Endothelial cell of umbilical vein (primary cell): ENCODE measurements at regions not wholly inside any gene's neighbourhood (a gene's known extent, or its start where the extent isn't known, plus 50 kb on each side); places are given as distances from the start of the nearest gene placed in this dataset.

Source experiments
- EZH2 ChIP-seq: IDR thresholded peaks from 2 replicates; pipeline ENCODE4 v1.6.1; 2012; ENCODE audit warnings: borderline replicate concordance, low read depth, mild to moderate bottlenecking, moderate library complexity, low read length, inconsistent platforms; ENCODE audit not compliant: severe bottlenecking
- POLR2A ChIP-seq: IDR thresholded peaks from 2 replicates; pipeline ENCODE4 v1.6.1; 2012; ENCODE audit warnings: low read depth, mild to moderate bottlenecking, control low read depth, low read length
- POLR2AphosphoS5 ChIP-seq: IDR thresholded peaks from 2 replicates; pipeline ENCODE4 v1.6.1; 2012; ENCODE audit warnings: low read depth, mild to moderate bottlenecking, control low read depth, low read length, moderate library complexity; ENCODE audit not compliant: insufficient read depth
- TF ChIP-seq, protein P1 (sequence below), 2 donors: IDR thresholded peaks; 1 replicate in 1 of 2; 2 replicates in 1 of 2; pipeline ENCODE4 v1.5.1; 2011; ENCODE audit warnings: low read length in 2 of 2, mild to moderate bottlenecking in 2 of 2, moderate library complexity in 2 of 2, control low read depth in 1 of 2, inconsistent platforms in 1 of 2, low read depth in 1 of 2; ENCODE audit not compliant: insufficient read depth in 1 of 2; ENCODE audit errors: extremely low read depth in 1 of 2

DNA sequence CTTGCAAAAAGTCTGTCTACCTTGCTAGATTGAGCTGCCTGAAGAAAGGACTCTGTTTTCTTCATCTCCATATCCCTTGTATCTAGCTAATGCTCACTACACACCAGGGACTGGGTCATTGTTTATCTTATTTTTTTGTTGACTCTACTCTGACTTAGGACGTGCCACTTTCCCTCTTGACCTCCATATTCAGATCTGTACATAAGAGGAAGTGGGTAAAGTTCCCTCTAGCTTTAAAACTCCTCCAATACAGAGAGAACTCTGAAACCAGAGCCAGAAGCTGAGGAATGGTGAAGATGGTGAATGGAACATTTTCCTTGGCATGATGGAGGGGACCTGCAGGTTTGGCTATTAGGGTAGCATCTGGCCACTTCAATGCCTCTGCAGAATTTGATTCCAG lies 2026.1 kb upstream of the TENM3 start:
- no peak for TF ChIP-seq EZH2
- TF ChIP-seq POLR2A, result no peak
- TF ChIP-seq, protein P1, sequence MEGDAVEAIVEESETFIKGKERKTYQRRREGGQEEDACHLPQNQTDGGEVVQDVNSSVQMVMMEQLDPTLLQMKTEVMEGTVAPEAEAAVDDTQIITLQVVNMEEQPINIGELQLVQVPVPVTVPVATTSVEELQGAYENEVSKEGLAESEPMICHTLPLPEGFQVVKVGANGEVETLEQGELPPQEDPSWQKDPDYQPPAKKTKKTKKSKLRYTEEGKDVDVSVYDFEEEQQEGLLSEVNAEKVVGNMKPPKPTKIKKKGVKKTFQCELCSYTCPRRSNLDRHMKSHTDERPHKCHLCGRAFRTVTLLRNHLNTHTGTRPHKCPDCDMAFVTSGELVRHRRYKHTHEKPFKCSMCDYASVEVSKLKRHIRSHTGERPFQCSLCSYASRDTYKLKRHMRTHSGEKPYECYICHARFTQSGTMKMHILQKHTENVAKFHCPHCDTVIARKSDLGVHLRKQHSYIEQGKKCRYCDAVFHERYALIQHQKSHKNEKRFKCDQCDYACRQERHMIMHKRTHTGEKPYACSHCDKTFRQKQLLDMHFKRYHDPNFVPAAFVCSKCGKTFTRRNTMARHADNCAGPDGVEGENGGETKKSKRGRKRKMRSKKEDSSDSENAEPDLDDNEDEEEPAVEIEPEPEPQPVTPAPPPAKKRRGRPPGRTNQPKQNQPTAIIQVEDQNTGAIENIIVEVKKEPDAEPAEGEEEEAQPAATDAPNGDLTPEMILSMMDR (IDR thresholded peaks at IDR 0.05; ENCODE audit: extremely low read depth in 1 of 2, insufficient read depth in 1 of 2, low read depth in 1 of 2, low read length in 2 of 2), result no peak
- no peak for TF ChIP-seq POLR2AphosphoS5
